ENCODE measurements at regions not wholly inside any gene's neighbourhood (a gene's known extent, or its start where the extent isn't known, plus 50 kb on each side); places are given as distances from the start of the nearest gene placed in this dataset.

DNA sequence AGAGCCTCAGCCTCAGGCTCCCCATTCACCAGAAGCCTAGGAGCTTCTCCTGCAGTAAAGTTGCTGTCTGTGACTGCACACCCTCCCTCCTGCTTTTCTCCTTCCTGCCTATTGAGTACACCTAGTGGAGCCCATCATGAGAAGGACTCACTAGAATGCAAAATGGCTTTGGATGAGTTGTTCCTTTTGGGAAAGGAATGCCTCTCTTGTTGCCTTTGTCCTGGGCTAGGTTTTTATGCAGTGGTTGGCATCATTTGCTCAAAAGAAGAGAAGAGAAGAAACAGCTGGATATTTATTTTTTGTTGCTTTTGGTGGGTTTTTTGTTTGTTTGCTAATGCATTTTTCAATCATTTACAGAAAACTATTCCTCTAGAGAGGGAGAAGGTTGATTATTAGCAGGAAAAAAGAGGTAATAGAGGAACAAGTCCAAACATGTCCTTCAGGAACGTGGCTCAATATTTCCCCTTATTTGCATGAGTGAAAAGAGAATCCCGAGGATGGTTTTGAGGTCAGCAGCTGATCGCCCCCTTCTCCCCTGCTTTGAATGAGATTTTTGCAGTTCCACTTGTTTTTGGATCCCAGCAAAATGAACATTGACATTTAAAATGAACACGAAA lies 369.9 kb upstream of the NRP1 start:
- TF ChIP-seq, protein P1, sequence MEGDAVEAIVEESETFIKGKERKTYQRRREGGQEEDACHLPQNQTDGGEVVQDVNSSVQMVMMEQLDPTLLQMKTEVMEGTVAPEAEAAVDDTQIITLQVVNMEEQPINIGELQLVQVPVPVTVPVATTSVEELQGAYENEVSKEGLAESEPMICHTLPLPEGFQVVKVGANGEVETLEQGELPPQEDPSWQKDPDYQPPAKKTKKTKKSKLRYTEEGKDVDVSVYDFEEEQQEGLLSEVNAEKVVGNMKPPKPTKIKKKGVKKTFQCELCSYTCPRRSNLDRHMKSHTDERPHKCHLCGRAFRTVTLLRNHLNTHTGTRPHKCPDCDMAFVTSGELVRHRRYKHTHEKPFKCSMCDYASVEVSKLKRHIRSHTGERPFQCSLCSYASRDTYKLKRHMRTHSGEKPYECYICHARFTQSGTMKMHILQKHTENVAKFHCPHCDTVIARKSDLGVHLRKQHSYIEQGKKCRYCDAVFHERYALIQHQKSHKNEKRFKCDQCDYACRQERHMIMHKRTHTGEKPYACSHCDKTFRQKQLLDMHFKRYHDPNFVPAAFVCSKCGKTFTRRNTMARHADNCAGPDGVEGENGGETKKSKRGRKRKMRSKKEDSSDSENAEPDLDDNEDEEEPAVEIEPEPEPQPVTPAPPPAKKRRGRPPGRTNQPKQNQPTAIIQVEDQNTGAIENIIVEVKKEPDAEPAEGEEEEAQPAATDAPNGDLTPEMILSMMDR (conservative IDR thresholded peaks at IDR 0.05 in 1 of 2, IDR thresholded peaks at IDR 0.05 in 1 of 2; ENCODE audit: low read depth in 1 of 2, low read length in 2 of 2), result no peak
- TF ChIP-seq EZH2 (IDR thresholded peaks at IDR 0.05; ENCODE audit: low read length, missing control alignments), result no peak
